ENCODE measurements at regions not wholly inside any gene's neighbourhood (a gene's known extent, or its start where the extent isn't known, plus 50 kb on each side); places are given as distances from the start of the nearest gene placed in this dataset.

DNA sequence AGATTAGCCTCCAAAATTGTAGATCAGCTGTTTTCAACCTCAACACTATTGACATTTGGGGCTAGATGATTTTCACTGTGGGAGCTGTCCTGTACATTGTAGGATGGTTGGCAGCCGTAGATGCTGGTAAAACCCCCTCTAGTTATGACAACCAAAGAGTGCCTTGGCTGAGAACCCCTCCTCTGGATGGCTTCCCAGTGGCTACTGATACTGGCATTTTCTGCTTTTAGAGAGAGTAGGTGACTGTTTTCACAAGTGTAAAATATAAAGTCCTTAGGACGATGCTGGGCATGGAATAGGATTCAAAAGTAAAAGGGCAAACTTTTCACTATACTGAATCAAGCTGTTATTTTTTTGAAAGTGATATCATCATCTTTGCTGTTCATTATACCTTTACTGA is 1048.8 kb upstream of the EEF2KMT start:
- CTCF ChIA-PET, result no interaction called here
- Histone ChIP-seq H3K27me3 (ENCODE audit: control insufficient read depth in 2 of 2, insufficient read depth in 2 of 2, low read length in 2 of 2) (no peaks in the 10 kb centered on the region), H3K9ac (replicated peaks; ENCODE audit: extremely low read depth, insufficient read depth, low read length) (no peak overlapping the region), H3K27ac (ENCODE audit: insufficient read depth, low read depth, low read length) (no peak overlapping the region), H2AFZ (ENCODE audit: low read depth, low read length) (no peak overlapping the region), H3K4me1 (ENCODE audit: control insufficient read depth, extremely low read depth, insufficient read depth, low read length) (no peaks in the 10 kb centered on the region), H3K9me3 (replicated peaks; ENCODE audit: control insufficient read depth, insufficient read depth, low read length) (peaks cover 2% of the 10 kb centered on the region), H3K36me3 (ENCODE audit: control insufficient read depth in 2 of 2, extremely low read depth in 1 of 2, insufficient read depth in 2 of 2, low read length in 2 of 2) (no peaks in the 10 kb centered on the region), H3K9me1 (replicated peaks; ENCODE audit: control insufficient read depth, extremely low read depth, insufficient read depth, low read length) (no peaks in the 10 kb centered on the region), H3K4me3 (replicated peaks in 1 of 3; ENCODE audit: insufficient read depth in 1 of 3, low read depth in 1 of 3, low read length in 3 of 3) (no peak overlapping the region), H3K4me2 (ENCODE audit: insufficient read depth, low read length) (no peak overlapping the region), H4K20me1 (replicated peaks; ENCODE audit: control insufficient read depth, extremely low read depth, insufficient read depth, low read length) (no peaks in the 10 kb centered on the region), H3K79me2 (ENCODE audit: control insufficient read depth, insufficient read depth, low read length) (no peaks in the 10 kb centered on the region)
- intact Hi-C loops (cut with micrococcal nuclease), result no loop called here
- POLR2A ChIA-PET, result no interaction called here
- BruUV-seq (replicated peaks), result no TSS peak
- no peak for FAIRE-seq
- DNase-seq (ENCODE audit: low read depth, low spot score), result no peak
- dilution Hi-C loops (cut with MboI; ENCODE audit: extremely low pct_ligation_motif_present, low sequenced_read_pairs), result no loop called here
- TF ChIP-seq POLR2A (IDR thresholded peaks at IDR 0.05; ENCODE audit: low read depth, low read length), result no peak
- TF ChIP-seq JUN (IDR thresholded peaks at IDR 0.05; ENCODE audit: borderline replicate concordance, insufficient read depth, insufficient read length, low read depth), result no peak
- no peak for TF ChIP-seq EZH2 (IDR thresholded peaks at IDR 0.05; ENCODE audit: borderline replicate concordance, low read depth, low read length, severe bottlenecking)
- TF ChIP-seq, protein P1, sequence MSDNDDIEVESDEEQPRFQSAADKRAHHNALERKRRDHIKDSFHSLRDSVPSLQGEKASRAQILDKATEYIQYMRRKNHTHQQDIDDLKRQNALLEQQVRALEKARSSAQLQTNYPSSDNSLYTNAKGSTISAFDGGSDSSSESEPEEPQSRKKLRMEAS (IDR thresholded peaks at IDR 0.05; ENCODE audit: insufficient read depth, insufficient read length), result no peak
- TF ChIP-seq, protein P2, sequence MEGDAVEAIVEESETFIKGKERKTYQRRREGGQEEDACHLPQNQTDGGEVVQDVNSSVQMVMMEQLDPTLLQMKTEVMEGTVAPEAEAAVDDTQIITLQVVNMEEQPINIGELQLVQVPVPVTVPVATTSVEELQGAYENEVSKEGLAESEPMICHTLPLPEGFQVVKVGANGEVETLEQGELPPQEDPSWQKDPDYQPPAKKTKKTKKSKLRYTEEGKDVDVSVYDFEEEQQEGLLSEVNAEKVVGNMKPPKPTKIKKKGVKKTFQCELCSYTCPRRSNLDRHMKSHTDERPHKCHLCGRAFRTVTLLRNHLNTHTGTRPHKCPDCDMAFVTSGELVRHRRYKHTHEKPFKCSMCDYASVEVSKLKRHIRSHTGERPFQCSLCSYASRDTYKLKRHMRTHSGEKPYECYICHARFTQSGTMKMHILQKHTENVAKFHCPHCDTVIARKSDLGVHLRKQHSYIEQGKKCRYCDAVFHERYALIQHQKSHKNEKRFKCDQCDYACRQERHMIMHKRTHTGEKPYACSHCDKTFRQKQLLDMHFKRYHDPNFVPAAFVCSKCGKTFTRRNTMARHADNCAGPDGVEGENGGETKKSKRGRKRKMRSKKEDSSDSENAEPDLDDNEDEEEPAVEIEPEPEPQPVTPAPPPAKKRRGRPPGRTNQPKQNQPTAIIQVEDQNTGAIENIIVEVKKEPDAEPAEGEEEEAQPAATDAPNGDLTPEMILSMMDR (IDR thresholded peaks at IDR 0.05; ENCODE audit: extremely low read depth in 1 of 2, insufficient read depth in 1 of 2, low read depth in 1 of 2, low read length in 2 of 2), result no peak
- no peak for TF ChIP-seq MYC (IDR thresholded peaks at IDR 0.05; ENCODE audit: low read depth, low read length)
- no peak for TF ChIP-seq GATA2 (IDR thresholded peaks at IDR 0.05; ENCODE audit: insufficient read depth, insufficient read length, low read depth, low read length)
- no peak for TF ChIP-seq FOS (IDR thresholded peaks at IDR 0.05; ENCODE audit: borderline replicate concordance, insufficient read depth, low read length)
- no peak for TF ChIP-seq POLR2AphosphoS5 (IDR thresholded peaks at IDR 0.05; ENCODE audit: insufficient read depth, low read depth, low read length)
